SK-MEL-5 (cell line): ENCODE measurements at regions not wholly inside any gene's neighbourhood (a gene's known extent, or its start where the extent isn't known, plus 50 kb on each side); places are given as distances from the start of the nearest gene placed in this dataset.
"Not testable (repeated sequence)": the region's sequence is repeated elsewhere in the genome, so short reads cannot be mapped to it uniquely, and the experiment has no call there.

Experiments
- DNase-seq: peaks from one replicate; pipeline ENCODE4 v3.0.0-alpha.2; 2016; ENCODE audit warnings: low read depth, low spot score
- in situ Hi-C: cut with HindIII; loops from 2 replicates; pipeline ENCODE4 v1.10.0; 2016; ENCODE audit warnings: low sequenced_read_pairs, high pct_unique_total_duplicates, low pct_unique_long_range_greater_than_20kb

DNA sequence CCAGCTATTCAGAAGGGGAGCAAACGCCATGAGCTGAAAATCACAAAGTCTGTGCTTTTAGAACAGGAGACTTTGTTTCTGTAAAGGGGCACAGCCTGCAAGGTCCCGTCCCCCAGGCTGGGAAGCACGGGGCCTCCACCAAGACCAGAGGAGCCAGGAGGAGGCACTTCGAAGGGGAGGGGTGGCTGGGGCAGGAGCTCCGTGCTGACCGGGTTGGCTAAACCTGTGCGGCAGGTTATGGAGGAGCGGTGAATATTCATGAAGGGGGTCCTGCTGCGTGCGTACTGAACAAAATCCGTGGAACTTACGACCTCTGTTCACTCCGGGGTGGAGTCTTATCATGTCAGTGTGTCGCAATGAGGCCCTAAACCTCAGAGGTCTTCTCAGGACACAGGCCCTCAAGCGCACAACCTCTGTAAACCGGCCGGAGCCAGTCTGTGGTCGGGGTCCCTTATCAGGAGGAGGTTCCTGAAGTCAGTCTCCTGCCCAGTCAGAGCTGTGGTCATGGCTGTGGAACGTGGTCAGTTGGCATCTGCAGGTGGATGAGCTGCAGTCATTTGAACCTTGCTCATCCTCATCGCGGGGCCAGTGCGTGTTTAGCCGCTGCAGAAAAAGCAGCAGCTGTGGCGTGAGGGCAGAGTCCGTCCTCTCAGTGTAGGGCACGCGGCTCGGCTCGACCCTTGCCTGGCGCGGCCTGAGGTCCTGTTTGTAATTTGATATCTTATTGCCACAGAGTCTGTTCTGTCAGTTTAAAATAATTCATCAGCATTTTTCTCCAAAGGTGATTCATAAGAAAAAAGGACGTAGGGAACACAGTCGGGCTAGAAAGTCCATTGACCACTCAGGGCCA, 5507.7 kb upstream of the TPTE start:
- in situ Hi-C loops = not testable (repeated sequence)

DNA sequence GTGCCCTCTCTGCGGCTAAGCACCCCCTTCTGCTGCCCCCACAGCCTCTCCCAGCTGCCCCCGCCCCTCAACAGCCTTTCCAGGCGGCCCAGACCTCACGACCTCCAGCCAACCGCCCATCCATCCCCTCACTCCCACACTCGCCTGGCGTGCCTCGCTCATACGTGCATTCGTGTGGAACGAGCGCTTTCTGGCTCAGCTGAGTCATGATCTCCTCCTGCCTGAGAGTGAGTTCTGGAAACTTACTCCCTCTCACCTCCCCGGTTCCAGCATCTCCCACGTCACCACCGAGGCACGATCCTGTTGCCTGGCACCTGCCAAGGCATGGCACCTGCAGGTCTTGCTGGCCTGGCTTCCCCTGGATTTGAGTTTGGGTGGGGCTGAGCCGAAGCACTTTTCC, 5506.2 kb upstream of the TPTE start:
- DNase-seq, in situ Hi-C loops: not testable (repeated sequence)

More for the DNA sequence above, 5507.7 kb upstream of the TPTE start:
- not testable (repeated sequence) for DNase-seq

DNA sequence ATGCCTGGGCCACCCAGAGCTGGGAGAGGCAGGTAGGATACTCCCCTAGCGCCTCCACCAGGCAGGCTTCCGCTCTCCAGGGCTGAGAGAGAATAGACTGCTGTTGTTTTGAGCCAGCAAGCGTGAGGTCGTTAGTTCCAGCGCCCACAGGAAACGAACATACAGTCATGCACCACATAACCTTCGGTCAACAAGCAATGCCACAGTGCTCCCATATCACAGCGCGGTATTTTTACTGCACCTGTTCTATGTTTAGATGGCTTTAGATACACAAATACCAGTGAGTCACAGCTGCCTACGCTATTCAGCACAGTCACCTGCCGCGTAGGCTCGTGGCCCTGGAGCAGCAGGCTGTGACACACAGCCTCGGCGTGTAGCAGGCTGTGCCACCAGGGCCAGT, 5502.3 kb upstream of the TPTE start:
- DNase-seq, in situ Hi-C loops: not testable (repeated sequence)

DNA sequence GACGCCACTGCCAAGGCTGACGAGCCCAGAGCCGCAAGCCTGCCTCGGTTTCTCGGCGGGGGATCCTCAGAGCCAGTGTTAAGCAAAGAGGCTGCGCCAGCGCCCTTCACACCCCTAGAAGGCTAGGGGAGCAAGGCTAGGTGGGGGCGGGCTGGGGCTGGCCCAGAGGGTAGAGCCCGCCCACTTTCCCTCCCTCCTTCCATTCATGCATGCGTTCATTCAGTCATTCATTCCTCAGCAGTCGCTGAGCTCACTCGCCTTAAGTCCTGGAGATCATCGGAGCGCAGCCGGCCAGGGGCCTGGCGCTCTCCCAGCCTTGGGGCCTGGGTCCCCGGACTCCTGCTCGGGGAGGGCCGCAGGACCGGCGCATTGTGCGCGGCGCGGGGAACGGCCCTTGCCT, 5499.6 kb upstream of the TPTE start:
- DNase-seq, in situ Hi-C loops: not testable (repeated sequence)

DNA sequence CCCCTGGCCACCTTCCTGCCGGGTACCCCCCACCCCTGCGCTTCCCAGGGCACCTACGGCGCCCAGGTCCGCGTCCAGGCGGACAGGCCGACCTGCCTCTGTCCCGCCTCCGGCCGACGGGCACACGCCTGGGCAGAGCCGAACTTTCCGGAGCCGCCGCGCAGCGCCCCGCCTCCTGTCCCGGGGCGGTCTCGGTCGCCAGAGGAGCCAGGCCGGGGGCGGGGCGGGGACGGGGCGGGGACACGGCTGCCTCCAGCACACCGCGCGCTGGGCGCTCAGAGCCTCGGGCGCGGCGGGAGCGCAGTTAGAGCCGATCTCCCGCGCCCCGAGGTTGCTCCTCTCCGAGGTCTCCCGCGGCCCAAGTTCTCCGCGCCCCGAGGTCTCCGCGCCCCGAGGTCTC, 5499.1 kb upstream of the TPTE start:
- DNase-seq, in situ Hi-C loops: not testable (repeated sequence)

DNA sequence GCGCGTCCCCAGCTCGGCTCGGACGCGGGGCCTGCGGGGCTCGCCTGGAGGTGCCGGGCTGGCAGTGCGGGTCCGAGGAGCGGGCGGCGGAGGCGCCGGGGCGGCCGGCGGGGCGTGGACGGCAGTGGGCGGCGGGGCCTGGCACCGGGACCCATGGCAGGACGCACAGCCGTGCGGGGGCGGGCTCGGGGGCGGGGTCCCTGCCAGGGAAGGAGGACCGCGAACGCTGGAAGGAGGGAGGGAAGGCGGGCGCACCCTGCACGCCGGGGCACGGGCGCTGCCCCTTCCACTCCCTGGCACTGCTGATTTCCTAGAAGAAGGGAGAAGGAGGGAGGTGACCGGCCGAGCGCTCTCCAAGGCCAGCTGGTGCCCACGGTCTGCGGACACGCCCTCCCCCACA, 5498.6 kb upstream of the TPTE start:
- DNase-seq = not testable (repeated sequence)

DNA sequence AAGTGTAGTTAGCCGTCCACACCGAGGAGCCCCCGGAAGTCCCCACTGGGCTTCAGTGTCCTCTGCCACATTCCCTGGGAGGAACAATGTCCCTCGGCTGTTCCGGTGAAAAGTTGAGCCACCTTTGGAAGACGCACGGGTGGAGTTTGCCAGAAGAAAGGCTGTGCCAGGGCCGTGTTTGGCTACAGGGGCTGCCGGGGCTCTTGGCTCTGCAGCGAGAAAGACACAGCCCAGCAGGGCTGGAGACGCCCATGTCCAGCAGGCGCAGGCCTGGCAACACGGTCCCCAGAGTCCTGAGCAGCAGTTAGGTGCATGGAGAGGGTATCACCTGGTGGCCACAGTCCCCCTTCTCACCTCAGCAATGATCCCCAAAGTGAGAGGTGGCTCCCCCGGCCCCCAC, 5486.2 kb upstream of the TPTE start:
- DNase-seq, in situ Hi-C loops: not testable (repeated sequence)

More for the DNA sequence above, 5498.6 kb upstream of the TPTE start:
- in situ Hi-C loops = not testable (repeated sequence)

DNA sequence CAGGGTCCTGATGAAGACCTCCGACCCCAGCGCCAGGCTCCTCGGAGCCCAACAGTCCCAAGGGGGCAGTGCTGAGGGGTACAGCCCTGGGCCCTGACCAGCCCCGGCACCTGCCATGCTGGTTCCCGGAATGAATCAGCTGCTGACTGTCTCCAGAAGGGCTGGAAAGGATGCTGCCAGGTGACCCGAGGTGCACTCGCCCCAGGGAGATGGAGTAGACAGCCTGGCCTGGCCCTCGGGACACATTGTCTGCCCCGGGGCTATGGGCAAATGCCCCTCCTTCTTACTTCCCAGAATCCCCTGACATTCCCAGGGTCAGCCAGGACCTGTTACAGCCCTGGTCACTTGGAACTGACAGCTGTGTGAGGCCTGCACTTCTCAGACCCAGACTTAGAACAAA, 5485.8 kb upstream of the TPTE start:
- in situ Hi-C loops, DNase-seq: not testable (repeated sequence)

DNA sequence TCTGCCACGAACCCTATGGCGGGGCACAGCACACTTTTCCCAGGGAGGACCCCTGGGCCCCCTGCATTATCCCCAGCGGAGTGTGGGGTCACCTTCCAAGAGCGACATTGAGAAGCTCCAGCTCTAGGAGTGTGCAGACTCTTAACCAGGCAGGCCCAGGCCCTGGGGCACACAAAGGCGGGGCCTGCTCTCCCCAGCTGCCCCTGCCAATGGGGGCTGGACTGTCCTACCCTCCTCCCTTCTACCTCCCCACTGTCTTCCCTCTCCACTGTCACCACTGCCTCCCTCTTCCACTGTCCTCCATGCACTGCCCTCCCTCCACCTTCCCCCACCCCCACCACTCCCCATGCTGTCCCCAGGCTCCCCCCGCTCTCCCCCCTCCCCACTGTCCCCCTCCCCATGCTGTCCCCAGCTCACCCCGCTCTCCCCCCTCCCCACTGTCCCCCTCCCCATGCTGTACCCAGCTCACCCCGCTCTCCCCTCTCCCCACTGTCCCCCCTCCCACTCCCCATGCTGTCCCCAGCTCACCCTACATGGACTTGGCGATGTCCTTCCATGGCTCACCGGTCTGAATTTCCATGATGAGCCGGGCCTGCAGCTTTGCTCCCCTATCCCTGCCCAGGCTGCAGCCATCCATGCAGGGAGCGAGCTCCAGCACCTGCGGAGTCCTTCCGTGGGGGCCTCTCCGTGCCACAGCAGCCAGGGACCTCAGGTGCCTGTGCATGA, 5483.6 kb upstream of the TPTE start:
- in situ Hi-C loops, DNase-seq: not testable (repeated sequence)

DNA sequence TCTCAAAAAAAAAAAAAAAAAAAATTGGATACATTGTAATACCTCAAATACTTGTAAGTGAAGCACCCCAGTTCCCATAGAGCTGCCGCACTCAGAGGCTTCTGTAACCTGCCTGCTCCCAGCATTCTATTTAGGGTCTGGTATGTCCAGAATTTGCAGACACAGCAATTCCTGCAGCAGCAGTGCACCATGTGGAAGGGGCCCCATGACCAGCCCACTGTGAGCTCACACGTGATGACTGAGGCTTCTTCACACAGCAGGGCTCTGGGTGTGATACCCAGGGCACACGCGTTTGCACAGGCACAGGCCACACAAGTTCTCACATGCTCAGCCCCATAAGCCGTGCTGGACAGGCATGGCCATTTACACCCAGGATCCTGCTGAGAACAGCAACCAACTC, 5481.5 kb upstream of the TPTE start:
- in situ Hi-C loops, DNase-seq: not testable (repeated sequence)

DNA sequence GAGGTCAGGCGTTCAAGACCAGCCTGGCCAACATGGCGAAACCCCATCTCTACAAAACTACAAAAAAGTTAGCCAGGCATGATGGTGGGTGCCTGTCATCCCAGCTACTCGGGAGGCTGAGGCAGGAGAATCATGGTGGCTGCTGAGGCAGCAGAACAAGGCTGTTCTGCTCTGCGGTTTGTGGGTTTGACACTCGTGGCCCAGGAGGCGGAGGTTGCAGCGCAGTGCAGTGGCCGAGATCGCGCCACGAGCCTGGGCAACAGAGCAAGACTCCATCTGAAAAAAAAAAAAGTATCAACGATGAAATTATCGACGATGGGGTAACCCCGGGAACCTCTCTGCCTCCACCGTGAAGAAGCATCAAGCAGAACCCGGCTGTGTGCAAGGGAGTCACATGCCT, 5478.8 kb upstream of the TPTE start:
- in situ Hi-C loops = not testable (repeated sequence)

DNA sequence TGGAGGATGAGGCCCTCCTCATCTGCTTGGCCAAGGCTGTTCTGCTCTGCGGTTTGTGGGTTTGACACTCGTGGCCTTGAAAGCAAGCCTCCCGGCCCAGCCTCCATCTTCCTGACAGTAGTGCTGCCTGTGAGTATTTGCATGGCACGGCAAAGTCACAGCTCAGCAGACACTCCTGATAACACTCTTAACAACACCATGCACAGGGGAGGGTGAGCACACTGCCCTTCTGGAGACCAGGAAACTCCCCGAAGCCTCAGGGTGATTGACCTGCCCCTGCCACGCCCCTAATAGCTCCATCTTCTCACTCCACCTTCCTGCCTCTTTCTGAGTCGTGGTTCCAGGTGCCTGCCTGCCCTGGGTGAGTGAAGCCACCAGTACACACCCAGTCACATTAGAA, 5476.6 kb upstream of the TPTE start:
- DNase-seq, in situ Hi-C loops: not testable (repeated sequence)

More for the DNA sequence above, 5478.8 kb upstream of the TPTE start:
- not testable (repeated sequence) for DNase-seq

DNA sequence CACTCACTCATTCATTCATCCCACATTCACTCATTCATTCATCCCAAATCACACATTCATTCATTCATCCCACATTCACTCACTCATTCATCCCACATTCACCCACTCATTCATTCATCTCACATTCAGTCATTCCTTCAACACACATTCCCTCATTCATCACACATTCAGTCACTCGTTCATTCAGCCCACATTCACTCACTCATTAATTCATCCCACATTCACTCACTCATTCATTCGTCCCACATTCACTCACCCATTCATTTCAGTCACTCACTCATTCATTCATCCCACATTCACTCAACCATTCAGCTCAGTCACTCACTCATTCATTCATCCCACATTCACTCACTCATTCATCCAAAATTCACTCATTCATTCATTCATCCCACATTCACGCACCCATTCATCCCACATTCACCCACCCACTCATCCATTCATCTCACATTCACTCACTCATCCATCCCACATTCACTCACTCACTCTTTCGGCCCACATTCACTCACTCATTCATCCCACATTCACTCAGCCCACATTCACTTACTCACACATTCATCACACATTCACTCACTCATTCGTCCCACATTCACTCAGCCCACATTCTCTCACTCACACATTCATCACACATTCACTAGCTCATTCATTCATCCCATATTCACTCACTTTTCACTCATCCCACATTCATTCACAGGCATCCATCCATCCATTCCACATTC, 5469.9 kb upstream of the TPTE start:
- DNase-seq, in situ Hi-C loops: not testable (repeated sequence)

DNA sequence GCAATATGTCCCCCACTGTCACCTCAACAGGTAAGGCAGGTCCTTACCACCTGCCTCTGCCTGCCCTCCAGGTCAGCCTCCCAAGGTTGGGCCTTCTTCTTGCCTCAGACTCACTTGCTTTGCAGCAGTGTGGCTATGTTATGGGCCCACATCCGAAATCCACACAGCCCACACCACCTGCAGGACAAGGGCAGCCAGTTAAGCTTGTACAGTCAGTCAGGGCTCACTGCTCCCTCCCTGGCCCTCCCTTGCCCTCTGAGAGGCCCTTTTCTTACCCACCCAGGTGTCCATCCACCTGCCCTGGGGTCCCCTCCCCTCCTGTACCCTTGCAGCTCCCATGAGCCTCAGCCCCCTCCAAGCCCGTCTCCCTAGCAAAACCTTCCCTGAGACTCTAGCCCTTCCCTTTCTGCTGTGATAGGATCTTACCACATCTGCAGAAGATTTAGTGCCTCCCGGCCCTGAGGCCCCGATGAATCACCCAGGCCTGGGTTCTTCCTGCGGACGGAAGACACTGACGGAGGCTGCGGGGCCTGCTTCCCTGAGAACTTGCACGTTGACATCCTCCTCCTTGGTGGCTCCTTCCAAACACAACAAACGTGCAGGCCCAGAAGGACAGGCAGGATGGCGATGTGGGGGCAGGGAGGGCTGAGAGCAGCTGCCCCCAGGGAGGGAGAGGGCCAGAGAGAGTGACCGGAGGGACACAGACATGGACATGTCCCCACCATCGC, 5466.2 kb upstream of the TPTE start:
- in situ Hi-C loops, DNase-seq: not testable (repeated sequence)

DNA sequence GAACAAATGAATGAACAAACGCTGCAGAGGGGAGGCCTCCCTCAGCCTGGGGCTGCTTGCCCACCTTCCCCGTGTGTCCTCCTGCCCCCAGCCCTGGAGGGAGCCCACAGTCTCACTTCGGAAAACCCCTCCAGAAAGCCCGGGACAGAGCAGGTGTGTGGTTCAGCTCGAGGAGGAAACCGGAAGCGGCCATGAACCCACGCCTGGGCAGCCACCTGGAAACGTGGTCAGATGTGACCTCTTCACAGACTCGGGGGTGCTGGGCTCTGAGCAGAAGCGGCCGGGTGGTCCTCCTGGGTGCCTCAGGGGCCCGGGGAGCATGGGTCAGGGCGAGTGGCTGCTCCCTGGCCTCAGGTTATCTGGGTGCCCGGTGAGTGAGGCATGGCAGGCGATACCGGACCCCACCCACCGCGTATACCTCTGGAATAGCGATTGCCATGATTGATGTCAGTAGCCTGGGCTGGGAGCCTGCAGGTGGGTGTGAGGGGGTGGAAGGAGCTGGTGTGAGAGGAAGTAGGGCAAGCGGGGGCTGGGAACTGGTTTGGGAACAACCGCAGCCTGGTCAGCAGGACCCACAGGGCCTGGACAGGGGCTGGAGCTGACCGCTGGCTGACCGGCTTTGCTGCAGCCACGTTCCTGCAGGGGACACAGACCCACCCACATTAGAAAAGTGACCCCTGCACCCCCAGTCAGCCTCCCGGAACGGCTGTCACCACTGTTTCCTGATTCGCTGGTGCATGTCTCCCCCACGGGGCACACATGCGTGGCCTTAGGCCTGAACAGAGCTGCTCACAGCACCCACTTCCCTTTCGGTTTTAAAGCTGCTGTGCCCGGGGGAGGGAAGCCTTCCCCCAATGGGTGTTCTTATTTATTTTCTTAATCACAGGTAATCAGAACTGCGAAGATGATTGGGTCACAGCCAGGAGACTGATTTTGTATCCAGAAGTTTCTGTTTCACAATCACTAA, 5465.1 kb upstream of the TPTE start:
- in situ Hi-C loops, DNase-seq: not testable (repeated sequence)

DNA sequence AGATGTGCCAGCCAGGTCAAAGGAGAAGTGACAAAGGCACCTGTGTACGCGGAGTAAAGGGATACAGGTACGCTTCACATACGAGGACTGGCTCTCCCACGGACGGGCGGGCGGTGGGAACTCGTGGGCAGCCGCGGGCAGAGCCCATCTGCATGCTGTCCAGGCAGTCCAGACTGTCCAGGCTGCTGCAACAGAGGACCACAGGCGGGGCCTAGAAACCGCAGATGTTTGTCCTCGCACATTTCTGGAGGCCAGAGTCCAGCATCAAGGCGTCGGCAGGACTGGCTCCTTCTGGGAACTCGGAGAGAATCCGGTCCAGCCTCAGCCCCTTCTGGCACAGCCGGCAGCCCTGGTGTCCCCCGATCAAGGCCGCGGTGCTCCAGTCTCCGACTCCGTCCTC, 5464.3 kb upstream of the TPTE start:
- DNase-seq, in situ Hi-C loops: not testable (repeated sequence)
